K562 (cell line): ENCODE measurements at regions not wholly inside any gene's neighbourhood (a gene's known extent, or its start where the extent isn't known, plus 50 kb on each side); places are given as distances from the start of the nearest gene placed in this dataset.

Experiments used
- CCNT2 ChIP-seq: IDR thresholded peaks from 2 replicates; pipeline ENCODE4 v1.6.1; 2011; ENCODE audit warnings: borderline replicate concordance, low read depth, mild to moderate bottlenecking, moderate library complexity, mixed read lengths, low read length; ENCODE audit not compliant: insufficient read length; ENCODE audit errors: extremely low read depth
- CSDE1 ChIP-seq, 2 experiments: fragments of 450-650 bp; IDR thresholded peaks; 2 replicates each; pipeline ENCODE4 v1.6.1; 2016; ENCODE audit warnings: mild to moderate bottlenecking in 1 of 2
- GTF3C2 ChIP-seq: IDR thresholded peaks from 3 replicates; pipeline ENCODE4 v1.6.1; 2011; ENCODE audit warnings: borderline replicate concordance, mild to moderate bottlenecking, moderate library complexity; ENCODE audit not compliant: insufficient read length; ENCODE audit errors: extremely low read depth
- MCM7 ChIP-seq, 2 experiments: fragments of 450-650 bp; IDR thresholded peaks; 2 replicates each; pipeline ENCODE4 v1.6.1; 2016 to 2018
- NR2C1 ChIP-seq, 2 experiments: fragments of 450-650 bp; IDR thresholded peaks; 2 replicates each; pipeline ENCODE4 v1.6.1; 2017; ENCODE audit warnings: mild to moderate bottlenecking in 2 of 2, antibody characterized with exemption in 1 of 2, inconsistent platforms in 1 of 2, missing compliant biosample characterization in 1 of 2, missing genetic modification characterization in 1 of 2
- PML ChIP-seq: IDR thresholded peaks from 2 replicates; pipeline ENCODE4 v1.6.1; 2012; ENCODE audit warnings: low read length, inconsistent platforms
- PURB ChIP-seq: sonication (generic); formaldehyde crosslinking; IDR thresholded peaks from 2 replicates; pipeline ENCODE4 v1.9.0; 2021; ENCODE audit warnings: low read depth, mild to moderate bottlenecking, missing genetic modification reagents
- RERE ChIP-seq: sonication (generic); formaldehyde crosslinking; IDR thresholded peaks from 2 replicates; pipeline ENCODE4 v1.8.0; 2023; ENCODE audit warnings: missing genetic modification reagents, mild to moderate bottlenecking, borderline replicate concordance
- SETDB1 ChIP-seq: IDR thresholded peaks from one replicate; pipeline ENCODE4 v1.6.1; 2012; ENCODE audit warnings: low read length, control low read depth, inconsistent platforms
- SIN3A ChIP-seq, 2 experiments: fragments of 150-350 bp in 1 of 2; IDR thresholded peaks; 2 replicates each; pipeline ENCODE4 v1.6.1; 2011 to 2016; ENCODE audit warnings: borderline replicate concordance in 2 of 2, low read depth in 2 of 2, low read length in 2 of 2, mild to moderate bottlenecking in 2 of 2, moderate library complexity in 2 of 2; ENCODE audit not compliant: control insufficient read depth in 1 of 2
- ZBTB12 ChIP-seq: fragments of 250-450 bp; sonication (Bioruptor Pico); IDR thresholded peaks from 2 replicates; pipeline ENCODE4 v1.4.0; 2020
- ZC3H11A ChIP-seq: IDR thresholded peaks from 2 replicates; pipeline ENCODE4 v1.6.1; 2012; ENCODE audit warnings: low read depth, low read length, improper control_type of control experiment
- ZC3H4 ChIP-seq: sonication (generic); formaldehyde crosslinking; IDR thresholded peaks from 2 replicates; pipeline ENCODE4 v1.9.0; 2021; ENCODE audit warnings: missing genetic modification reagents, borderline replicate concordance
- ZNF12 ChIP-seq: sonication (generic); formaldehyde crosslinking; IDR thresholded peaks from 2 replicates; pipeline ENCODE4 v1.4.0; 2020; ENCODE audit warnings: mild to moderate bottlenecking, missing genetic modification reagents
- ZNF174 ChIP-seq: fragments of 250-450 bp; sonication (Bioruptor Pico); IDR thresholded peaks from 2 replicates; pipeline ENCODE4 v1.4.0; 2020; ENCODE audit warnings: mild to moderate bottlenecking
- ZNF217 ChIP-seq: sonication (generic); formaldehyde crosslinking; IDR thresholded peaks from 2 replicates; pipeline ENCODE4 v1.8.0; 2022; ENCODE audit warnings: mild to moderate bottlenecking, missing genetic modification reagents
- ZNF707 ChIP-seq: fragments of 250-450 bp; sonication (Bioruptor Pico); conservative IDR thresholded peaks from 2 replicates; pipeline ENCODE4 v1.8.0; 2022; ENCODE audit warnings: inconsistent platforms, mild to moderate bottlenecking, moderate library complexity
- ZNF778 ChIP-seq: fragments of 450-650 bp; formaldehyde crosslinking; IDR thresholded peaks from 2 replicates; pipeline ENCODE4 v1.4.0; 2020; ENCODE audit warnings: mild to moderate bottlenecking, moderate library complexity

- peak; percentile 69 for TF ChIP-seq CCNT2
- TF ChIP-seq ZNF12 (CRISPR knock-in tag): no peak
- peak; percentile 72 for TF ChIP-seq PML
- TF ChIP-seq ZC3H11A: 0 out of 2 replicates have a peak, but pooled peaks have one; percentile 16
- TF ChIP-seq ZC3H4 (CRISPR knock-in tag): no peak
- no peak for TF ChIP-seq RERE (CRISPR knock-in tag)
- no peak for TF ChIP-seq SETDB1
- 0 out of 2 replicates have a peak, but pooled peaks have one; percentile 33 for TF ChIP-seq ZNF174 (CRISPR knock-in tag)
- TF ChIP-seq GTF3C2: no peak
- no peak for TF ChIP-seq ZNF778
- TF ChIP-seq PURB: no peak
- TF ChIP-seq ZBTB12 (CRISPR knock-in tag): peak; percentile 70
- TF ChIP-seq MCM7 (IDR thresholded peaks at IDR 0.05): no peak
- TF ChIP-seq ZNF217: no peak
- TF ChIP-seq SIN3A (IDR thresholded peaks at IDR 0.05; ENCODE audit: borderline replicate concordance in 2 of 2, control insufficient read depth in 1 of 2, low read depth in 2 of 2, low read length in 2 of 2): peak; percentile 29 to 75; a peak in 1 of 4 replicates
- no peak; the same call in 1 of the 2 replicates for TF ChIP-seq ZNF707 (CRISPR knock-in tag)
- TF ChIP-seq CSDE1 (IDR thresholded peaks at IDR 0.05): peak in 1 of 2 experiments; percentile 94; a peak in 2 of 4 replicates
- TF ChIP-seq NR2C1 (IDR thresholded peaks at IDR 0.05): peak; percentile 28; the same call in 1 of the 2 replicates
- peak; percentile 88 for TF ChIP-seq NR2C1 (tag; IDR thresholded peaks at IDR 0.05)
These were observed 90.1 kb upstream of the PIK3CG start (continued) for GRCh38 chr7:106774768-106775551.
